T-helper 1 cell (primary cell): ENCODE measurements at regions not wholly inside any gene's neighbourhood (a gene's known extent, or its start where the extent isn't known, plus 50 kb on each side); places are given as distances from the start of the nearest gene placed in this dataset.

Source experiments
- DNase-seq, 5 donors: peaks; one replicate each; pipeline ENCODE4 v3.0.0-alpha.2; 2012 to 2020

- peak in 1 of 5 donors; percentile 6 for DNase-seq
Observed at GRCh38 chr1:53378061-53378460, 50.2 kb upstream of the LRP8 start.

DNA sequence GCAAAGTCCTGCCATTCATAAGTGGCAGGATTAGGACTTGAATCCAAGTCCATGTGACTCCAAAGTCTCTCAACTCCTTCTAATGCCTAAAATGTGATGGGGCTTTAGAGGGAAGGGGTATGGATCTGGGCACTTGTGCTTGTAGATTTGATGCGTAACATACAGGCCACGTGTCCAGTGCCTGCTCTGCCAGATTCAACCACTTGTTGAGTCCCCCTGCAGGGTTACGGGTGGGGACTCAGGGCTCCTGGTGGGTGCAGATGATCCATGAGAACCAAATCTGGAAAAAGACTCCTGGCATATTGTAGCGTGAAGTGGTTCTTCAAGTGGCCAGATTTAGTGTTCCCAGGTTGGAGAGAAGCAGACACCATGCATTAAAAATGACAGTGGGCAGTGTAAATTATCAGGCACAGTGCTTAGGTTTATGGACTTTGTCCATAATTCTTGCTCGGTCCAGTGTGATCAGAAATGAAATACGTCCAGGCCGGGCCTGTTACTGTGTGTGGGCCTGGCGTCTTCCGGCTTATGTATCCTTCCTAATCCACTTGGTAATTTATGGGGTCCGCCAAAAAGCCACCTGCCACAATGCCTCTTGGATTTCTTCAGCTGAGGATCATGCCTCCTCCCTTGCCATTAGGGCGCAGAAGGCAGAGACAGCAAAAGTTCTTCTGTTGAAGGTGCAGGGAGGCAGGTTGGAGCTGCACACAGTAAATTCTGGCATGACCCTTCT is 51.2 kb upstream of the LRP8 start:
- DNase-seq: peak in 1 of 5 donors; percentile 2

GRCh38 chr1:53379662-53380002 is 51.8 kb upstream of the LRP8 start:
- DNase-seq: no peak

GRCh38 chr1:53380296-53380695 is 52.4 kb upstream of the LRP8 start:
- peak in 1 of 5 donors; percentile 5 for DNase-seq

DNA sequence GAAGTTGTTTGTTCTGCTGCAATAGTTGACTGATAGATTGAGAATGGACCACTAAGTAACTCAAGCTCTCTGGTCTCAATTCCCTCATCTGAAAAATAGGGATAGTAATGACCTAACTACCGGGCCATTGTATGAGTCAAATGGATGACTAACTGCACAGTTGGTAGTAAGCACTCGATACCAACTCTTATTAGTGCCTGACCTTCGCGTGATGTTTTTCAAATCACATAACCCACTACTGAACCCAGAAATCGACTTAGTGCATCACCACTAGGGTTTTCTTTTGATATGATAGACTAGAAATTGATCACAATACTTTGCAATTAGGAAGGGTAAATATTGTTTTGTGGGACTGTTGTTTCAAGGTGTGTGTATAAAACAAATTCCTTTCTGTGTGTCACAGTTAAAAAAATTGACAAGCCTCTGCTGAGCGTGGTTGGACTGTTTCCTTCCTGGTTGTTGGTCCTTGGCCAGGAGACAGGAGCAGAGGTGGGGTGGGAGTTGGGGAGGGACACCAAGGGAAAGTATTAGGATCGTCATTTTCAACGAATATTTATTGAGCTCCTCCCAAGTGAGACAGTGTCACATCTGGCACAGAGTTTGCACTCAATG is 54.0 kb upstream of the LRP8 start:
- DNase-seq: no peak

DNA sequence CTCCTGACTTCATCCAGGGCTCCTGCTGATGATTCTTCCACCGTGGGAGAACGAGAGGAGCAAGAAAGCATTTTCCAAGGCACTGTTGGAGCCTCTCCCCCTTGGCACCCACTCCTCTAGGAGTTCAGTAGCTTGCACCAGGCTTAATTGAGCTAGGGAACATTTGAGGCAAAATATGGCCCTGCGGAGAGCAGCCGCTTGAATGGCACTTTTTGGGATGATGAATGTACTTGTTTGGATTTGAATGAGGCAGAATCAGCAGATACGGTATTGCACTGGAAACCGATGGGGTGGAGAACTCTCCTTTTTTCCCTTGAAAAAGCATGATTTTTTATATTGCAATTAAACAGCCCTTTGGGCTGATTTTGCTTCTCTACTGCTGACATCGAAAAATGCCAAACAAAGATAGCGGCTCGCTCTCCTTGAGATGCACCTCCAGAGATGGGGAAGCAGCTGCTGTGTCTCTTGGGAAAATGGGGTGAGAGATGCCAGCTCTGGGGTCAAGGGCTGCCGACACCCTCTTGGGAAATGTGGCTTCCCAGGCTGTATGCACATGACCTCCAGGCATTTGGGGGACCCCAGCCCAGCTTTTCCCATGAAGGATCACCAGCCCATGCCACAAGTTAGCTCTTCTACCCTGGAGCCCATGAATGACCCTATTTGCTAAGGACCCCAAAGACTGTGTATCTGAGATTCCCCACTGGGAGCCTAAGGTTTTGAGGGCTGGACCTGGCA is 55.4 kb upstream of the LRP8 start:
- DNase-seq: no peak

GRCh38 chr1:53384796-53385195 is 56.9 kb upstream of the LRP8 start:
- no peak for DNase-seq

DNA sequence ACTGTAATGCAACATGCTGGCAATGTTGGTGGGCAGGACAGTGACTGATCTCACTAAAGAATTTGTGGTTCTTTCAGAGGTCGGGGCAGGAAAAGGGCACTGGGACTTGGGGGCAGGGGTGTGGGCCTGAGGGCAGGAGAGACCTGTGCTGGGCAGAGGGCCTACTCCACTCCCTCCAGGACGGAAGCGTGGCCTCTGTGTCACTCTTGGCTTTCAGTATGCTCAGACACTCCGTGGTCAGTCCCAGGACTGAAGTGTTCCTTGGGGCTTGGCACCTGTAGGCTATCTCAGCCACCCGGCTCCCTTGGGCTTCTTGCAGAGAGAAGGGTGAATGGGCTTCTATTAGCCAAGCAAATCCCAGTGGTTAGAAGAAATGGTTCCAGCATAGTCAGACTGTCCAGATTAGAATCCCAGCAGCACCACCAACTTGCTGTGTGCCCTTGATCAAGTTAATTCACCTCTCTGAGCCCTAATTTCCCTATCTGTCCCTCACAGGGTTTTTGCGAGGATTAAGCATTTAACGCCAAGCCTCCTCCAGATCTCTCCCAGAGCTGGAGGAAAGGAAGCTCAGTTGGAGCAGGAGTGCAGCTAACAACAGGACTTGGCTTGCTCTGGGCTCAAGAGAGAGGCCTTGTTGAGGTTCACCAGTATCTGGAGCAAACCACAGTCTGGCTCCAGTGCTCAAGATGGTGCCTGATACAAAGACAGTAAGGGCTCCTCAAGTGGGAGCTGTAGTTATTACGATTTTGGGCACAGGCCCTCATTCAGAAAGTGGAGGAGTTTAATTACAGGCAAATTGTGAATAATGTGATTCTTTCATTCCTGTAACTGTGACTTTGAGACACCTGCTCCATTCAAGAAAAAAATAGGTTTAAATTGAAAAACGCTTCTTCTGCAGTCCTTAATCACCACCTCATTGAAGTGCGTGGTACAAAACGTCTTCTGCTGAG is 57.7 kb upstream of the LRP8 start:
- no peak for DNase-seq

GRCh38 chr1:53388963-53389362 is 61.1 kb upstream of the LRP8 start:
- no peak for DNase-seq

- no peak for DNase-seq
Observed at GRCh38 chr1:53390261-53390660, 62.4 kb upstream of the LRP8 start.

DNA sequence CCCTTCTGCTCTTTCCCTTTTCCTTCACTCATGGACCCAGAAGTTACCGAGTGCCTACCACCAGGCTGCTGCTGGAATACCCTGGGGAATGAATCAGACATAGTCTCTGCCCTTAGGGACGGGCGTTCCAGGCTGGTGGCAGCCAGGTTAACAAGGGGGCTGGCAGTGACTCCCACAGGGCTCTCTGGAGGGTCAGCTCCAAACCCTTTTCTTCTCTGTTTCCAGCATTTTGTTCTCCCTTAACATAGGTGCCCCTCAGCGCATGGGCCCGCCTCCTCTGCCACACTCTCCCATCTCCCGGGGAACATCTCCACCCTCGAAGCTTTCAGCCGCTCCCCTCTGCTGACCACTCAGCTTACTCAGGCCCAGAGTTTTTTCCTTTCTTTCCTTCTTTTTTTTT is 62.9 kb upstream of the LRP8 start:
- no peak for DNase-seq

- no peak for DNase-seq
Observed at GRCh38 chr1:53391296-53391695, 63.4 kb upstream of the LRP8 start.

DNA sequence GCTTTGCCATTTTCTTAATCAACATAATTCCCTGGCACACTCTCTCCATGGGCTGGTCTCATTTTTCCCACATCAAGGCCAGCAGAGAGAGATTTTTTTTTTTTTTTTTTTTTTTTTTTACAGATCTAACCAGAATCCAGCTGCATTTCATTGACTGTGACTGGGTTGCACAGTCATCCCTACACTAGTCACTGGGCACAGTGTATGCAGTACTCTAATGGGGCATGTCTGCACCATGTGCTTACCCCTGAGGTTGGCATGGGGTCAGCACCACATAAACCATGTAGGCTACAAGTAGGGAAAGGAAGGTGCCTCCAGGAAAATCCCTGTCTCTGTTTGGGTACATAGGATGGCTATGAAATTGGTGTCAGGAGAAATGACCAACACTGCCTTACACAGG is 64.1 kb upstream of the LRP8 start:
- DNase-seq: no peak

DNA sequence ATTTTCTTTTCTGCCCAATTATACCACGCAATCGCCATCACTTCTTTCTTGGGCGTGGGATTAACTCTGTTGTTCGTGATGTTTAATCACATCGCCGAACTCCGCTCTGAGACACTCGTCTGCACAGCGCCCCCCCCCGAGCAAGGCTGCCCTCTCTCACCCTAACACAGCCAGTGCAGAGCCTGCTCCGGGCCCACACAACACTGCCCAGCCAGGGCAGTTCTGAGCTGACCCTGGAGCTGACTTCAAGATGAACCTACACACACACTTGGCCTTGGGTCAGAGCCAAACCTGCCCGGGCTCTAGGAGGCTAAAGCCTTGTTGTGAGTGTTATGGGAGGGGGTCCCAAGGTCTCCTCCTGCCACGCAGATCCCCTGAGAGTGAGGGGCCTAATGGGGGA is 64.6 kb upstream of the LRP8 start:
- no peak for DNase-seq

GRCh38 chr1:53393325-53393792 is 65.5 kb upstream of the LRP8 start:
- peak; percentile 29 to 58 (median 49) for DNase-seq

- DNase-seq: no peak
Observed at GRCh38 chr1:53394306-53394705, 64.9 kb upstream of the DMRTB1 start.

DNA sequence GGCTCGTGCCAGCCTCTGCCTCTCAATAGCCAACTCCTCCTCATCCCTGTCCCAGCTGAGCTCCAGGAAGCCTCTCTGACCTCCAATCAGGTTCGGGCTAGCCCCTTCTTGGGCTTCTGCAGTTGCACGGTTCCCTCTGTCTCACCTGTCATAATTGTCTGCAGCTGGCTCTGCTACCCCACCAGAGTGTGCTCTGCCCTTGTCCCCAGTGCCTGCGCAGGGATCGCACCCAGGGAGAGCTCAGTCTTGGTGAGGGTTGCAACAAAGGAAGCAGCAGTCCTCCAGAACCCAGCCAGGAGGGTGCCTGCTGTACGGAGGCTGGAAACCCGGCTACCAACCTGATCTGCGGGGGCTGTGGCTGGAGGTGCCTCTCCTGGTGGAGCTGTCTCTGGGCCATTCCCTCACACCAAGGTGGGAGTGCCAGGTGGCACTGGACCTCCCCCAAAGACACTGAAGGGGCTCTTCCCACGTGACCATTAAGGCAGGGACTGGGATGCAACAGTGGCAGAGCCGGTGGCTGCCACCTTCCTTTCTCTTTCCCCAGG is 63.5 kb upstream of the DMRTB1 start:
- DNase-seq: no peak

DNA sequence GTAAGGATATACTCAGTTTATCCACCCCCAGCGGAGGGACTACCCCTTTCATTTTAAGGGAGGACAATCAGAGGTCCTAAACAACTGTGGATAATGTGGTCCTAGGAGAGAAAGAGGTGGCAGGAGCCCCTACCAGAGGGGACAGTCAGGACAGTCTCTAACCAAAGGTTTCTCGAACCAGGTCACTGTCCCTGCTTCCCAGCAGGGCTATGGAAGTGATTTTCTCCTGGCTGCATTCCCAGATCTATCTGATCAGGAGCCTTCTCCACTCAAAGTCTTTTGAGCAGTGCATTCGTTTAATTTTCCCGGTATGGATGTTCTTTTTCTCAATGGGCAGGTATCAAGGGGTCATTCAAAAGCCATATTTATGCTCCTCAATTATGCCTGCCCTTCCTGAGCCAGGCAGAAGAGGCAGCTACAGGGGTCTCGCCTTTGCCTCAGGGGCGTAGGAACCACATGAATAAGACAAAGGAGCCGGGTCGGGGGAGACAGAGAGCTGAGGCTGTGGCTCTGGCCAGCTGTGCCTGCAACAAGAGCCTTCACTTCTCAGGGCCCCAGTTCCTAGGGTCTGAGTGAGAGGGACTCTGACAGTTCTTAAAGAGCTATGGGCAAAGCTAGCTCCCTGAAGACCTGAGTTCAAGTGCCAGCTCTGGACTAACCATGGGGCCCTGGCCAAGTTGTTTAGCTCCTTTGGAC is 62.5 kb upstream of the DMRTB1 start:
- DNase-seq: no peak

GRCh38 chr1:53398091-53398490 is 61.1 kb upstream of the DMRTB1 start:
- no peak for DNase-seq

- DNase-seq: no peak
Observed at GRCh38 chr1:53398576-53399365, 60.4 kb upstream of the DMRTB1 start.
